GM12892 (cell line): ENCODE measurements at regions not wholly inside any gene's neighbourhood (a gene's known extent, or its start where the extent isn't known, plus 50 kb on each side); places are given as distances from the start of the nearest gene placed in this dataset.
"Not testable (repeated sequence)": the region's sequence is repeated elsewhere in the genome, so short reads cannot be mapped to it uniquely, and the experiment has no call there.

ENCODE experiments used
- DNase-seq: peaks from one replicate; pipeline ENCODE4 v3.0.0; 2011; ENCODE audit not compliant: insufficient read length
- FAIRE-seq: peaks from 2 replicates; lab custom pipeline; 2011; peaks lifted over from hg19 to GRCh38; lab: Jason Lieb, UNC
- POLR2A ChIP-seq: IDR thresholded peaks from 2 replicates; pipeline ENCODE4 v1.6.1; 2011; ENCODE audit warnings: low read depth, low read length, control low read depth
- POLR2AphosphoS5 ChIP-seq: IDR thresholded peaks from 2 replicates; pipeline ENCODE4 v1.6.1; 2011; ENCODE audit warnings: low read depth, low read length, control low read depth
- TAF1 ChIP-seq: IDR thresholded peaks from 2 replicates; pipeline ENCODE4 v1.6.1; 2011; ENCODE audit warnings: low read depth, mild to moderate bottlenecking, control low read depth, low read length, borderline replicate concordance

DNA sequence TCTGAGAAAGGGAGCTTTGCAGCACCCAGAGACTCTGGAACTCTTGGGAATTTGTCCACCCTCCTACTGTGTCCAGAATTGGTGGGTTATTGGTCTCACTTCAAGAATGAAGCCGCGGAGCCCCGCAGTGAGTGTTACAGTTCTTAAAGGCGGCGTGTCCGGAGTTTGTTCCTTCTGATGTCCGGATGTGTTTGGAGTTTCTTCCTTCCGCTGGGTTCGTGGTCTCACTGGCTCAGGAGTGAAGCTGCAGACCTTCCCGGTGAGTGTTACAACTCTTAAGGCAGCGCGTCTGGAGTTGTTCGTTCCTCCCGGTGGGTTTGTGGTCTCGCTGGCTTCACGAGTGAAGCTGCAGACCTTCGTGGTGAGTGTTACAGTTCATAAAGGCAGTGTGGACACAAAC is 824.7 kb downstream of the LRRTM4 start:
- FAIRE-seq: not testable (repeated sequence)

DNA sequence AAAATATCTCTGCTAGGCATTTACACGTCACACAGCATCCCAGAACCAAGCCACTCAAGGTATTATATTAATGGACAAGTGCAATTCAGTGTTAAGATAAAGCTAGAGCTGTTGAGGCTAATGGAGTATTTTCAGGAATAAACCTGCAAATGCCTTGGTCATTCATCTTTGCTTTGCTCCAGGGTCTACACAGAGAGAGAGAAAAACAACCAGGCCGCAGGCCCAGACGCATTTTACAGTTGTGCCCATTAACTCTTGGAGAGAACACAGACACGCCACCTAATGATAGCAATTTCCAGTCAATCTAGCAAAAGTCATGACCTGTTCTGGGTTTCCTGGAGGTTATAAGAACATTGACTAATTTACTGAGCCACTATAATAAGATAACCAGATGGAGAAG is 829.3 kb downstream of the LRRTM4 start:
- TF ChIP-seq POLR2AphosphoS5 (no peak), TAF1 (no peak), POLR2A (no peak)
- FAIRE-seq (no peak), DNase-seq (no peak)

More for the DNA sequence above, 824.7 kb downstream of the LRRTM4 start:
- DNase-seq: not testable (repeated sequence)

DNA sequence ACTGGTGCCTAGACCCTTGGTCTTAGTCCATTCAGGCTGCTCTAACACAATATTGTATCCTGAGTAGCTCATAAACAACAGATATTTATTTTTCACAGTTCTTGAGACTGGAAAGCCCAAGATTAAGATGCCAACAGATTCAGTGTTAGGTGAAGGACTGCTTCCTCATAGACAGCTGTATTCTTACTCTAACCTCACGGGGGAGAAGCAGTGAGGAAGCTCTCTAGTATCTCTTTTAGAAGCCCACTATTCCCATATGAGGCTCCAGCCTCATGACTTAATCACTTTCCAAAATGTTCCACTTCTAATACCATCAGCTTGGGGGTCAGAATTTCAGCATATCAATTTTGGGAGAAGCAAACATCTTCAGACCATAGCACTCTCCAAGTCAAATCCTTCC is 833.4 kb downstream of the LRRTM4 start:
- TF ChIP-seq TAF1: no peak
- TF ChIP-seq POLR2A: no peak
- no peak for TF ChIP-seq POLR2AphosphoS5
- DNase-seq (no peak), FAIRE-seq (no peak)

DNA sequence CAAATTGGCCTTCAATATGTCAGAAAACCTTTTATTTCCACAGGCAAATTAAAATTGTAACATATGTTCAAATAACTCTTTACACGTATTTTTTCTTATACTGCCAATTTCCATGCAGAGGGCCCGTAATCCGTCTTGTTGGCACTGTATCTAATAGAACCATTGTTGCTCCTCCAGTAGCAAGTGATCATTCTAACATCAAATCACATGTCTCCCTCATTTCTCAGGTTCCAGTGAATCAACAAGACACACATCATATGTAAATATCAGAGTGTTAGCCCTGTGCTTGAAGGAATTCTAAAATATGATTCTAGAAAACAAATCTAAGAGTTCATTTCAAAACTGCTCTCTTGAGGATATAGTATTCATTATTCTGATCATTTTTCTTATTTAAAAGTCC is 834.3 kb downstream of the LRRTM4 start:
- FAIRE-seq: no peak

DNA sequence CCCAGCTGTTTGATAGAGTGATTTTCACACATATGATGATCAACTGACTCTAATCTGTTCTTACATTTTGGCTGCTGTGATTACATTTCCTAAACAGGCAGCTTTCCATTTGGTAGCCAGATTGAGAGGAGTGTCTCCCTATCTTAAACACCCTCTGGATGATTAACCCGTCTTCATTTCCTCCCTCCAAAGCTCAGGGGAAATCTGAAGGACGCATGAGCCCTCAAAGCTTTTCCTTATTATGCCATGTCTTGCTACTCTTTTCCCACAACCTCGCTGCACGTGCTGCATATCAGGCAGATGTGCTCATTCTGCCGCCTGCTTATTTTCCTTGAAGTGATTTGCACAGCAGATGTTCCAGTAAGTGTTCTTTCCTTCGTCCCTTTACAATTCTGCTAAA is 837.4 kb downstream of the LRRTM4 start:
- FAIRE-seq: no peak
- no peak for DNase-seq
- no peak for TF ChIP-seq POLR2A

More for the DNA sequence above, 834.3 kb downstream of the LRRTM4 start:
- DNase-seq: no peak
- TF ChIP-seq POLR2AphosphoS5 (no peak), POLR2A (no peak), TAF1 (no peak)

DNA sequence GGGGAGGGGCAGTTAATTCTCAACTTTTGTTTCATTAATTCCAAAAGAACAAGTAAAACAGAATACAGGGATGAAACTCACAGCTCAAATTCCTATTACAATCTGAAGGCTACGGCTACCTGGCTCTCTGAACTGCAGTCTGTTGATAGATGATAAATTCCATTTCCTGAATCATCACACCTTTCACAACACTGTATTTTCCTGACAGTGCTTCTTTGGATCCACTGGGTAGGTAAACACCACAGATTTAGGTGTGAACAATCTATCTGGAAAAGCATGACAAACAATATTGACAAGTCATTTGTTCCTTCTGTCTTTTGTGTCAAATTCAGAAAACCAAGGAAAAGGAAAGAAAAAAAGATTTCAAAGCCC is 843.2 kb downstream of the LRRTM4 start:
- DNase-seq: no peak
- TF ChIP-seq POLR2A (no peak), TAF1 (no peak), POLR2AphosphoS5 (no peak)
- FAIRE-seq: no peak

DNA sequence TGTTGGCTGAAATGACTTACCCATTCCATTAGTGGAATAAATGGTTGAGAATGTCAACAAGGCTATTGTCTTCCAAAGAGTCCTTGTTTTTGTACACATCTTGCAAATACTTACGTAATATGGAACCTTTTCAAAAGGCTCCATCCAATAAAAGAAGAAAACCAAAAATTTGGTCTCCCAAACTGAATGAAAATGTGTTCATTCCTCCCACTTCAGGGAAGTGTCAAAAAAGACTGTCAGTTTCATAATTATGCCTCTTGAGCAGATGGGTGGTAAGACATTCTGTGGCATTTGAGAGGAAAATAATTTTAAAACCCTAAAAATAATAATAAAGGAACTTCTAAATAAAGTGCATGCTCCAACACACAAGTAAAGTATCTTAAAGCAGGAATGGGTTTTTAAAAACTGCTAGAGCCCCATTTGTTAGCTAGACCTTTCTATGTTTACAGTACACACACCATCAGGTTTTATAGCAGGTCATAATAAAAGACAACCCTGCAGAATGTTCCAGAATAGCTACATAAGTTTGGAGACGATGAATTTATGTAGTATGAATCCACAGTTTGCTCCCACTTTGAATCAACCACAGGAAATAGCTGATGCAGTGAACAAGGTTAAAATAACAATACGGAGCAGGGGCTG is 843.7 kb downstream of the LRRTM4 start:
- TF ChIP-seq POLR2AphosphoS5 (no peak), TAF1 (no peak), POLR2A (no peak)
- FAIRE-seq: no peak
- DNase-seq: no peak

DNA sequence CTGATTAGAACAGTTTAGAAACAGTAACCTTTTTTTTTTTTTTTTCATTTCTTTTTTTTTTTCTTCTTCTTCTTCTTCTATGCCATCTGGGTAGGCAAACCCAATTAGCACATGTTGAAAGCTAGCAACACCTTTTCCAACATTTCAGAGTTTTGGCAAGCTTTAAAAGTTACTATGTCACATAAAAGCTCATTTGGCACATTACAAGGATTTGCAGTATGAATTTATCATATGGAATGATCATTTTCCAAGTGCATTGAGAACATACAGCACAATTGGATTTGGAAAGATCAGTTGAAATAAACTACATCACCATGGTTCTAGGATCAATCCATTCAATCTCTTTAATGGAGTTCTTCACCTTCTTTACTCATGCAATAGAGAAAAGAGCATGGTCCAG is 847.0 kb downstream of the LRRTM4 start:
- TF ChIP-seq POLR2AphosphoS5 (no peak), POLR2A (no peak), TAF1 (no peak)
- no peak for DNase-seq
- no peak for FAIRE-seq

DNA sequence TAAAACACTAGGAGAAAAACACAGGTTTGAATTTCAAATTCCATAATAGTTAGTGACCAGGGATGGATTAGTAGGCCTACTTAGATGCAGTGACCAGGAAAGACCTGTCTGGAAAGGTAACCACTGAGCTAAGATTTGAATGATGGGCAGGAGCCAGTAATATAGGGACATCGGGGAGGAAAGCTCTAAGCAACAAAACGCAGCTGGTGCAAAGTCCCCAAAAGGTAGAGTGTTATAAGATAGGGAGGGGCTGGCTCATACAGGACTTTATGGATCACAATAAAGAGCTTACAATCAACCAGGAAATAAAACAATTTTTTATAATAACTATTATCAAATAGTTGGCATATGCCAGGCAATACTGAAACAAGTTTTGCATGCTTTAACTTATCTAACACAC is 849.4 kb downstream of the LRRTM4 start:
- TF ChIP-seq POLR2A (no peak), TAF1 (no peak), POLR2AphosphoS5 (no peak)
- DNase-seq: no peak
- FAIRE-seq: no peak

DNA sequence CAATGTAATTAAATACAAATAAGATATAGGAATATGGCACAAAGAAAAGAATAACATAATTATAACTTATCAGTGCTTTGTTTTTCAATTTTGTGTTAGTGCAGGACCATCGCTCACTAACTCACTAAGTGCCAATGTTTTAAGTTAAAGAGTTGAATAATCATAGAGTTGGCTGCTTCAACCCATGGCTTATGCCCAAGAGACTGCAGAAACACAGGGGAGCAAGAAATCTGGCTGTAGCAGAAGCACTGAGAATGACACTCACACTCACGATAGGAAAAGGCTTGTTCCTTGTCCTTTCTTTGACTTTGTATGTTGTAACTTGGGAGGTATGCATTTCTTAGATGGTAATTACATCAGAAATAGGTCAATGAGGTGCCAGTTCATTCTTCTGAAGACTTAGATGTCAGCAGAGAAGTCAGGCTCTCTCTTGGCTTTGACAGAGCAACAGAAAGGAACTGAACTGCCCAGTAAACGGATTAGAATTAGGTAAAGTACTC is 852.2 kb downstream of the LRRTM4 start:
- DNase-seq: no peak
- FAIRE-seq: no peak
- no peak for TF ChIP-seq POLR2AphosphoS5
- TF ChIP-seq TAF1: no peak
- no peak for TF ChIP-seq POLR2A

DNA sequence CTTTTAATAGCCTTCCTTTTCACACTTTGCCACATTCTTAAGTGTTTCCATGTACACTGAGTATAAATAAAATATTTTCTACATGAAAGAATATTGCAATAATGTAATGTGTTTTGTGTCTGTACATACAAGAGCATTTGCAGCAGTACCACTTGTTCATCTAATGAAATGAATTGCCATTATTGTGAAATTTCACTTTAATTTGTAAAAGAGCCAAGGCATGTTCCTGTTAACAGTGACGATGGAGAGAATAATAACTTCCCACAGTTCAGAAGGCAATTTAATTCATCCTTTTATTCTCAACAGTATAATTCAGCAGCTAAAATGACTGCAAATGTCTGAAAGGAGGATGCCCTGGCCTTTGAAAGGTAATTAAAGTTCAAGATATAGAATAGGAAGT is 853.9 kb downstream of the LRRTM4 start:
- TF ChIP-seq TAF1 (no peak), POLR2AphosphoS5 (no peak), POLR2A (no peak)
- FAIRE-seq (no peak), DNase-seq (no peak)

DNA sequence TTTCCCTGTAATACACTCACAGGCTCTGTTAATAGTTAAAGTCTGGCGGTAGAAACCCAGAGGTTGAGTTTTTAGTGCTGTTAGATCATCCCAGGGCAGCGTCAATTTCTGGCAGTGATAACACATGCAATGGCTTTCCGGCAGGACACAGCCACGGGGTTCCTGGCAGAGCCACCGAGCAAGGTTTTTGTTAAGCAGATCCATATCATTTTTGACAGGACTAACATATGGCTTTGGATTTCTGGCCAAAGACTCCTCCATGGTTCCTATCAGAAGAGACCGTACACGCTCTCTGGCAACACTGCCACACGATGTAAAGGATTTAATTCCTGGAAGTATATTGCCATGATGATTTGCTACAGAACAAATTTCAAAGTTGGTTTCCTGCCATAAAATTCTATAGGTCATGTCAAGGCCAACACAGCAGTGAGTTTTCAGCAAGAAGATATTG is 854.3 kb downstream of the LRRTM4 start:
- no peak for FAIRE-seq
- no peak for DNase-seq
- TF ChIP-seq POLR2AphosphoS5 (no peak), POLR2A (no peak), TAF1 (no peak)

DNA sequence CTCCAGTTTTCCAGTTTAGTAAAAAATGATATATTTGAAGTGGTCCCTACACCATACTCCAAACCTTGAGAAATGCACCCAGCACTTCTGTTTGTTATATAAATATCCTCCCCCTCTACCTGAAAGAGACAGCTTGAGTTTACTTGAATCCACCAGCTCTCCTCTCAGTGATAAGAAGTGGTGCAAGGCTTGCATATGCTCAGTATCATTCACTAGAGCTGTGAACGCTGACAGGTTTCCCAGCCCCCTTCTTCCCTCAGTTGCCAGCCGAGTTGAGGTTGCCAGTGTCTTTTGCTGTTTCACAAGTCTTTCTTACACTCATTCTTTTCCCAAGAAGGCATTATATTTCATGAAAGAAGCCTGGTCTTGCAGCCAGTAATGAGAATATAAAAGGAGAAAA is 880.0 kb downstream of the LRRTM4 start:
- no peak for FAIRE-seq

More for the DNA sequence above, 880.0 kb downstream of the LRRTM4 start:
- DNase-seq: no peak
- no peak for TF ChIP-seq POLR2A
- TF ChIP-seq TAF1: no peak
- no peak for TF ChIP-seq POLR2AphosphoS5
